Left renal pelvis (tissue), 4 donors: ENCODE measurements at regions not wholly inside any gene's neighbourhood (a gene's known extent, or its start where the extent isn't known, plus 50 kb on each side); places are given as distances from the start of the nearest gene placed in this dataset.

Experiments
- DNase-seq, 4 donors: peaks; one replicate each; pipeline ENCODE4 v3.0.0-alpha.2; 2013; ENCODE audit warnings: low read depth in 4 of 4, low spot score in 3 of 4

GRCh38 chr5:146940295-146940694, 61.7 kb upstream of the PPP2R2B start:
- no peak for DNase-seq

DNA sequence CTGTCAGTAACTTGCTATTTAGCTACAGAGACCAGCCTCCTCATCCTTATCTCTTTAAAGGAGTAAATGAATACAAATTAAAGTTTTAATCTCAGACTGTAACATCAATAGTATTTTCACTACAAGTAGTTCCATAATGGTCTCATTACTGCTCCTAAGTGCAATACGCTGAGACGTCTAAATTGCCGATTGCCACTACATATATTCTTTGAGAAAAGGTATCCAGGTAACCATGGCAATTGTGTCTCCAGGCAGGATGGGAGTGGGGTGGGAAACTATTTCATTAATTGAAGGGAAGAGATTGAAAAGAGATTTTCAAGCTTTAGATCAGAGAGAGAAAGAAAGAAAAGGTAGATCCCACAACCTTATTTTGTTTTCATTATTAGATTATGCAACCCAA, 65.5 kb upstream of the PPP2R2B start:
- DNase-seq: no peak

DNA sequence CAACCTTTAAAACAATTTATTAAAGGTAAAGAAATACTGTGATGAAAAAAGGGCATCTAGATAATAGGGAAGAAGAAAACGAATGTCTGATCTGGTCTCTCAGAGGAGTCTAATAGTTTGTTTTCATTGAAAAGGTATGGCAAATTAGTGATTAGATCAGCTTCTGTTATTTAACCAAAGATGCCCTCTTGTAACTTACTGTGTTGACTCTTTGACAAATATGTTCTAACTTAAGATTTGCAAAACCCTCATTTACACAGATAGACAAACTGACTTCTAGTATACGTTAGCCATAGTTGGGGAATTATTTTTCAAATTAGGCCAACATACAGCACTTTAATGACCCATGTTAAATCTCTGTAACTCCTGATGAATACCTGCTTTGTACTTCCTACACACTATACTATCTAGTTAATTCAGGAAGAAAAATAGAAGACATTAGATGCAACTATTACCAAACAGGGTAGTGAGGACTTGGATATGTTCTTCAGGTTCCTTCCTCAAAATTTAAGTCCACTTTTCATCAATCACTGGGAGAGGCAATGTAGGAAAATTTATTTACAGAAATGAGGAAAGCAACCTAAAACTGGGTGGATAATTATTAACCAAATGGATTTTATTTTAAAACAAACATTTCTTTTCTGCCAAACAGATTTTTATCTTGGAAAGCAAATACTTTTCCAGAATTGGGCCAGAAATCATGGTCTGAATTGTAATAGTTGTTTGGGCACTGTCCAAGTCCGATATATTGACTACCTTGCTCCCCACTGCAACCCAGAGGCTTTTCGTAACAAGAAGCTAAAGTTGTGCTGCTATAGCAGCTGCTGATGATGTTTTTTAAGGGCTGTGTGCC, 66.4 kb upstream of the PPP2R2B start:
- DNase-seq: no peak

DNA sequence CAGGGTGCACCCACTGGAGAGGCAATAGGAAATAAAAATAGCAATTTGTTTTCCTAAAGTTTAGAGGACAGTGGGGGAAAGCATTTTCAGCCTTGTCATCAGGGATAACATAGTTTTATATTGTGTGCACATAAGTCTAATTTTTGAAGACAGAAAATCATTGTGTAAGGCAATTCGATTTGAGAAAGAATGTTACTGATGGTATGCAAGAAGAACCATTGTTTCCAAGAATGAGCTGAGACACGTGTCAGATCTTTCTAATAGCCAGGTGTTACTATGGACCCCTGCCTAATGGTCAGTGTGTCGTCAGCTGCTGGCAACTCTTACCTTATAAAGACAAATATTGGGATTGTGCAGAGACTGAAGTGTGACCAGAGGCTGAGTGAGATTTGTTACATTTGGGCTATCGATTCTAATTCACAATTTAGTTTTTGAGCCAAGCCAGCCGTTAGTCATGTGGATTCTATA, 67.1 kb upstream of the PPP2R2B start:
- no peak for DNase-seq

DNA sequence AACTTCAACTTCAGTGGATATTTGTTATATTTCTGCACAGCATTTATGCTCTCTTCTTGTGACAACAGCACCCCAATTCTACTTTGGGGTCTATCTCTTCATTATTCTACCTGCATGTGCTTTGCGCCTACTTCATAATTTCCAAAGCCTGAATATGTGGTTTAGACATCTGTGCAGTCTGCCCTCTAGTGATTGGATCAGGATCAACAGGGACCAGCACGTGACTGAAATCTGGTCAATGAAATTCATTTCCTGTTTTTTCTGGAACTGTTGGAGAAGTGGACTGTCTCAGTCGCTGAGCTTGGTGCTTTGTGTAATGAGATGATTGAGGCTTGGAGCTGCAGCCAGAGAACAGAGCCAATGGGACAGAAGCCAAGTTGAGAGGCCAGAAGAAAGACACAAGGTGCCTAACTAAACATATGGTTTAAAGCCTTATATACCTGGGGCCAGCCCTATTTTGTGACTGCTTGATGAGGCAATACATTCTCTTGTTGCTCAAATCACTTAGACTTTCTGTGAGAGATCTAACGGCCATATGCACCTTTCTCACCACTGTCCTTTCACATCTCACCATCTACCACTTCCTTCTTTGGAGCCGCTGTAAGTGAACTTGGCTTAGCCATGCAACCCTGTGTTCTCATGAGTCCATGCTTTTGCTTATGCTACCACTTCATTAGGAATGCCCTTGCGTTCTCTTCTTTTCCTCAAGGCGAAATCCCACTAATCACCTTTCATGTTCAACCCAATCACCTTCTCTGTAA, 68.8 kb upstream of the PPP2R2B start:
- DNase-seq: no peak

DNA sequence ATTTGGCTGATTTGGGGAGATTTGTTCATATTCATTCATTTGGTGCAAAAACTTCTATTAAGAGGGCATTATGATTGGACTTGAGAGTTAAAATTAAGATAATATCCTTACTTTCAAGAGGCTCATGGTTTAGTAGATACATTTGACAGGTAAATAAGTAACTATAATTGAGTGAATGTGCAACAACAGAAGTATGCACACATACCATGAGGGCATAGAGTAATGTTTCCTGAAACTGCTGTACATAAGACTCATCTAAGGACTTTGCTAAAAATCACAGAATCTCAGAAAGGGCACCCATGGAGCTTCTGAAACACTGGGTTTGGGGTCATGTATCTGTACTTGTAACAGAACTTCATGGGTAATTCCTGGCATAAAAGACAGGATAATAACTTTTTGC, 70.1 kb upstream of the PPP2R2B start:
- no peak for DNase-seq

DNA sequence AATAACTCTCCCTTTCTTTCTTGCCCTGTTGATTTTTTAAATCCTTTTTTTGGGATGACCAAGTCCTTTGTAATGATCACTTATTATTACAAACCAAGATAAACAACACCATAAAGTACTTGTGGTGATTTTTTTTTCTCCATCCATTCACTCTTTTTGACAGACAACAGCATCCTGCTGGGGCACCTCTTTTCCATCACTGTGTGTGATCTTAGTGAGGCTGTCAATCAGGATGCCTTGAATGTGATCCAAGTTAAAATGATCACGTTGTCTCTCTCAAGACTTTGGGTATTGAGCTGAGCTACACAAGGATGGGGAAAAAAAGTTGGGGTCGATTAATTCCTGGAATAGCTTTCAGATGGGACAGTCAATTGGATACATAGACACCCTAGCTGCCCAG, 73.6 kb upstream of the PPP2R2B start:
- DNase-seq: no peak

DNA sequence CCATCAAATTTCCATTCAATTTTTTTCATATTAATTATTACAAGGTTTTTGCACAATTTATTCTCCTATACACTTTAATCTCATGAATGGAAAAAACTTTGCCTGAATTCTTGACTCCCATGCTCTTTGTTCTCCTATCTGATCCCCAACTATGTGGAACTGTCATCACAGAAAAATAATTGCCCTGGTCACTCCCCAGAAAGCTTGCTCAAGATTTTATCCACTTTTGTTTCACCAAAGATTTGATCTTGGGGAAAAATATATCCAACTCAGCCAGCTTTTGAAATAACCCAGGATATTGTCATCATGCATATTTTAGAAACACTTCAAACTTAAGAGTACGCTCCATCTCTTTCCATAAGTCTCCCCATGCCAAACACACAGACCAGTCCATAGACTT, 77.7 kb upstream of the PPP2R2B start:
- no peak for DNase-seq

DNA sequence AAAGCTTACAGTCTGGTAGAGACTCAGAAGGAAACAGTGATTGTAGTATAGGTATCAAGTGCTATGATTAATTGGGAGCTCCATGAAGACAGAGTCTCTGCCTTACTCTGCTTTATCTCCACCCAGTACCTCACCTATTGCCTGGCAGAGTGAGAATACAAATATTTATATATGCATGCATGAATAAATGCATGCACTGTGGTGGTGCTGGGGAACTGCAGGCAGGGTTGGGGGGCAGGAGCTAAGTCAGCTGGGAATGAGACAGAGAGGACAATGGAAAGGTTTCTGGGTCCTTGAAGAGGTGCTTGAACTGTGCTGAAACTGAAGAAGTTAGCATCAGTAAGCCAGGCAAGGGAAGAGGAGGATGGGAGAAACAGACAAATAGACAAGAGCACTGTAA, 80.8 kb upstream of the PPP2R2B start:
- no peak for DNase-seq

DNA sequence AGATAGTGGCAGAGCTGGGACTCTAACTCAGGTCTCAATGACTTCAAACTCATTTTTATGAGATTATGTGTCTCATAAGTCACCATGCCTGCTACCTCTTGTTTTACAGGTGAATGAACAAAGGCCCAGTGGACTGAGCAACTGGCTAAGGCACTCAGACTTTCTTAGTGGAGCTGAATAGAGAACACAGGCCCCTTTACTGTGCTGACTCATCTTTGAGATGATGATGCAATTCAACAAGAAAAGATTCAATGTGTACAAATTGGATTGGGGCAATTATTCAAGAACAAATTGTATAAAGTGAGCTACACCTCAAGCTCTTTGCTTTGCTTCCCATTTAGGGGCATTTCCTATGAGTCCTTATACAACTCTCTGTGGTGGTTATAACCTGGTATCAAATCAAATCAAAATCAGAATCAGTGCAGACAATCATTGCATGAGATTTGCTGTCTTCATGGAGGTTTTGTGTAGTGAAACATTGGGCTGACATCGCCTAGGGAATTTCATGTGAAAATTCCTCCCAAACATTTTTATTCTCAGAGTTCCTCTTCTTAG, 84.3 kb upstream of the PPP2R2B start:
- no peak for DNase-seq

- DNase-seq: peak; percentile 52 to 60 (median 54)
These were observed 87.5 kb upstream of the PPP2R2B start for GRCh38 chr5:146965761-146966659.

GRCh38 chr5:146967646-146968045, 89.1 kb upstream of the PPP2R2B start:
- no peak for DNase-seq

DNA sequence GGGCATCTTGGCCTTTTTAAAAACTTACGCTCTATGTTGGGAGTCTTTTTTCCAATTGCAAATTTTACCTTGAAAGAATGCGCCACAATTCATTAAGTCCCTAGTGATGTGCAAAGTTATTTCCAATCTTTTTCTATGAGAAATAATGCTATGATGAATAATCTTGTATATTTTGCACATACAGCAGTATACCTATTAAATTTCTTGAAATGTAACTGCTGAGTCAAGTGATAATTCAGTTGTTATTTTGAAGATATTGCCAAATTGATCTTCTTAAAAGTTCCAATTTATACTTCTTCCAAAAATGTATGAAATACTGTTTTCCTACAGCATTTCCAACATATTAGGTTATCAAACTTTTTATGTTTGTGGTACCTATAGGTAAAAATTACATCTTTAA, 92.8 kb upstream of the PPP2R2B start:
- no peak for DNase-seq

- no peak for DNase-seq
These were observed 107.9 kb upstream of the PPP2R2B start for GRCh38 chr5:146986469-146986868.

- no peak for DNase-seq
These were observed 115.4 kb upstream of the PPP2R2B start for GRCh38 chr5:146993876-146994530.

DNA sequence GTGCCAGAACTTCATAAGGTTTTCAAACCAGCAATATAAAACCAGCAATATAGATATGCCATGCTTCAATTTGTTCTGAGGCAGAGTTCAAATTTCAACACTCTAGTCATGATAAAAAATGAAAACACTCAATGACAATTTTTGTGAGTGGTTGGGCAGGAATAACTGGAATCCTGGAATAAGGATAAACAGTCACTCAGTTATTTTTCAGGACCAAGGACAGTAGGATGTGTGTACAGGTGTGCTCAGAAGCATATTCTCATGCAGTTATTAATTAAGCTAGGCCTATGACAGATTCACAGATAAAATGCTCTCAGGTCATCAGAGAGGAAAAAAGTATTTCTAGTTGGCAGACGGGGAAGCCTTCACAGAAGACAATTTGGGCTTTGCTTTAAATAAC, 117.3 kb upstream of the PPP2R2B start:
- DNase-seq: no peak

- DNase-seq: no peak
These were observed 136.8 kb upstream of the PPP2R2B start for GRCh38 chr5:147015405-147015804.

DNA sequence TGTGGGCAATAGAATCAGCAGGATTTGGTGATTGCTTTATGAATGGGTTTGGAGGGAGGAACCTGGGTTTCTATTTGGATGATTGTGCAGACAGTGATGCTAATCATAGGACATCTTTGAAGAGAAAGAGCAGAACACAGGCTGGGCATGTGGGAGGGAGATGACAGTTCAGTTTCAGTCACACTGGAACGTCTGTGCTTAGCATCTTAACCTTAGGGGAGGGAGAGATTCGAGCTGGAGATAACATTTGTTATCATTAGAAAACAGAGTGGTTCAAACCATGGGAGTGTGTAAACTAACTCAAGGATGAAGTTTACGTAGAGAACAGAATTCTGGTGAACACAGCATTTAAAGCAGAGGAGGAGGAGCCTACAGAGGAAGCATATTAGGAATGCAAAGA, 138.6 kb upstream of the PPP2R2B start:
- DNase-seq: no peak

DNA sequence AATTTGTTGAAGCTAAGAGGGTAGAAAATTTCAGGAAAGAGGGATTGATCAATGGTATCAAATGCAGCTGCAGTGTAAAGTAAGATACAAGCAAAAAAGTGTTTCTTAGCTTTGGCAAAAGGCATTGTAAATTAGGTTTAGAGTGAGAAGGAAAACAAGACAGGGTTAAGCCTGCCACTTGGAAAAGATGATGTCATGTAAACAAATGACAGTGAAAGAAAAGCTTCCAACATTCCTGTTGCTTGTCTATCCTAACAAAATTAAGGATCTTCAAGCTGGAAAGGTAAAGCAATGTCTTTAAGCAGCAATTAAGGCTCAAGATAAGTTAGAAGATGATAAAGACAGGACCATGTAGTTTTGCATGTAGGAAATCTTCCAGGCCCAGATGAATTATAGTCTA, 139.1 kb upstream of the PPP2R2B start:
- no peak for DNase-seq

GRCh38 chr5:147018812-147019211, 140.3 kb upstream of the PPP2R2B start:
- no peak for DNase-seq
